ENCODE measurements at regions not wholly inside any gene's neighbourhood (a gene's known extent, or its start where the extent isn't known, plus 50 kb on each side); places are given as distances from the start of the nearest gene placed in this dataset.

DNA sequence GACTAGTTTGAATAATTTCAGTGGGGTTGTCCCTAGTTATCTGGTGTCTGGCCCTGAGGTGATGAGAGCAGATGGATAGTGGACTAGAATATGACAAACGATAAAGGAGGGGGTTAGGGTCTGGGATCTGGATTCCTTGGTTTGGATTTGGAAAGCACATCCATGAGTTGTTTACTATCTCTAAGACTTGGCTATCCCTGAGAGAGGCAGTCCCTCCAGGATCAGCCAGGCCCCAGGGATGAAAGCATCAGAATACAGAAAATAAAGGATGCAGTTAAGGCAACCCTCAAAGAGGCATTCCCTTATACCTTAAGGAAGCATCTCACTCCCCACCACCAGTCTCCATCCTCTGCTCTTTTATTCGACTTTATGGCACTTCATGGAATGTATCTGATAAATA, 230.7 kb downstream of the NHLRC3 start:
- no peak for ATAC-seq
- intact Hi-C loops (cut with DNase I, micrococcal nuclease) = no loop called here
- DNase-seq = no peak

DNA sequence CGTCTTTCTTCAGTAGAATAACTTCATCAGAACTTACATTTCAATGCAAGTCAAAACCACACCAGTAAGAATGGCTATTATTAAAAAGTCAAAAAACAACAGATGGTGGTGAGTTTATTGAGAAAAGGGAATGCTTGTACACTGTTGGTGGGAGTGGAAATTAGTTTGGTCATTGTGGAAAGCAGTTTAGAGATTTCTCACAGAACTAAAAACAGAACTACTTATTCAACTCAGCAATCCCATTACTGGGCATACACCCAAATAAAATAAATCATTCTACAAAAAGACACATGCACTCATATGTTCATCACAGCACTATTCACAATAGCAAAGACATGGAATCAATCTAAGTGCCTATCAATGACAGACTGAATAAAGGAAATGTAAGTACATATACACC, 231.2 kb downstream of the NHLRC3 start:
- DNase-seq (no peak), ATAC-seq (no peak)
- intact Hi-C loops (cut with DNase I, micrococcal nuclease) = no loop called here

DNA sequence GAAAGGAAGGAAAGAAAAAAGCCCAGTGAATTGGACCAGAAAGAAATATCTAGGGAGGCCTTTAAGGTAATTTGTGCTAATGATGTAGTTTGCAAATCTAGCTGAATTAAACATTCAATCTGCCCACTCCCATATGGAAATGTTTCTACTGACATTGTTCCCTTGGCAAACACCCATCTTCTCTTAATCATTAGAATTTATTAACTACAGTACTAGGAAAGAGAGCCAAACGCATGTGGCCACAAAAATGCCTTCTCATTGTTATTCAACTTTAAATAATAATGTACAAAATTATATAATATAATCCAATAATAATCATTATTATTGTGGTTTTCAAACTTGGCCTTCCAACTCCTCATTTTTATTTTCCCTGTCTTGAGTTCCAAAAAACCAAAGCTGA, 234.7 kb downstream of the NHLRC3 start:
- intact Hi-C loops (cut with DNase I, micrococcal nuclease) = loop anchor here in 1 of 2 donors (10.0 kb wide), 1 partner anchor 342 kb away; no protein-coding TSS in a partner anchor
- ATAC-seq (no peak), DNase-seq (no peak)

DNA sequence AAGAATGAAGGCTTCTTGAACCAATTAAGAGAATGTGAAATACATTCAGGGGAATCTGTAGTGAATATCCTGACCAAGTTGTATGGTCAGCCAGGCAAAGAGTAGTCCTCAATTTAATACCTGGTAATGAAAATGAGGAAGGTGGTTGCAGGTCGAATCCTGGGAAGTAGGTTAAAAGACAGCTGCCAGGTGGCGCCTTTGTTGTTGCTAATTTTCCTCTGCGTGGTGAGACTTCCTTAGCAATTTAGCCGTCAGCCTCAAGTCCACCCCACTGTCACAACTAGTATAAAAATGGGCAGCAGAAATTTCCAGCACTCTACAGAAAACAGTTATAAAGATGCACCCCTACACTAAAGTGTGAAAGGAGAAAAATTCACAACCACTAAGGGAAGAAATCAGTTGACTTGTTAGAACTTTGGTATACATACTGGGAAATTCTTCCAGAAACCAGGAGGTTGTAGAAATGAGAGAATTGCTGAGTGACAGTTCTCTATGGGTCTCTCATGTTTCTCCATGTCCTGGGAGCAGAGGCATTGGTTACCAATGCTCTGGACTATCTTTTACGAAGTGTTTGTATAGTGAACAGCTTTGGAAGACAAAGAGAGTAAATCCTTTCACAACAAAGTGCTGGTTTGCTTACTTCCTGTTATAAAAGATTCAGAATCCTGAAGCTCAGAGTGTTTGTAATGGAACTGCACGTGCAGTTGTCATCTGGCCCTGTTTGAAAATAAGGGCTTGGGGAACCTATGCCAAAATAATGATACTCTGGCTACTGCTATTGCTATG, 235.9 kb downstream of the NHLRC3 start:
- peak; percentile 73 for ATAC-seq
- intact Hi-C loops (cut with DNase I, micrococcal nuclease) = loop anchor here in 1 of 2 donors (10.0 kb wide), 1 partner anchor 341 kb away; no protein-coding TSS in a partner anchor
- peak in 1 of 2 donors; percentile 23 for DNase-seq

DNA sequence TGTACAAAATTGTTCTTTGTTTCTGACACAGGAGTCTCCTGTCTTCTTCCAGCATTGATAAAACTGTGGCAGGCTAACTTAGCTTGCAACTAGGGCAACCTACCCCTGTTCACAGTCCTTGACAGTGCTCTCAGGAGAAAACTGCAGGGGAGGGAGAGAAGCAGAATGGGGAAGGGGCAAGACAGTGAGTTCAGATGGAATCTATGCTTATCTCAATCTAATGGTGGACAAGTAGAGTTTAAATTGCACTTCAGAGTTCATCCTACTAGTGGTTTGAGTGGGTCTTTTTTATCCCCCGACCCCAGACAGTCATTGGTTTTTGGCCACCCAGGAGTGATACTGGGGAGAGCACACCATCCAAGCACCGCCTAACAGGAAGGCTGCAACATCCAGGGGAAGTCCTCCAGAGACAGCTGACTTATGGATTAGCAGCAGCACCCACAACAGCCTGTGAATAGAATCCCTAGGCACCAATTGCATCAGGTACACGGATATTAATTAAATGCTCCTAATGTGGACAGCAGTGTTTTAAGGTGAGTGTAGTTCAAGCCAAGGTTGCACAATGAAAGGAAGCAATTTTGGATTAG, 236.6 kb downstream of the NHLRC3 start:
- intact Hi-C loops (cut with DNase I, micrococcal nuclease) = loop anchor here in 1 of 2 donors (10.0 kb wide), 1 partner anchor 340 kb away; no protein-coding TSS in a partner anchor
- ATAC-seq = no peak
- no peak for DNase-seq

DNA sequence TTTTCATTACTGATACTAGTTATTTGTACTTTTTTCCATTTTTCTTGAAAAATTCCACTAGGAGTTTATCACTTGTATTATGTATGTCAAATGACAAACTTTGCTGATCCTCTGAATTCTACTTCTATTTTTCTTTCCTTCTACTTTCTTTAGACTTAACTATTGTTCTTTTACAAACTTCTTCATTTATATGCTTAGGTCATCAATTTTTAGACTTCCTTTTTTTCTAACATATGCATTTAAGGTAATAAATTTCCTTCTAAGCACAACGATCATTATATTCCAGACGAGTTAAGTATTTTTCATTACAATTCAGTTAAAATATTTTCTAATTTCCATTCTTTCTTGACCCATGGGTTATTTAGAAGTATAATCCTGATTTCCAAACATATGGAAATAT, 240.8 kb downstream of the NHLRC3 start:
- ATAC-seq (no peak), DNase-seq (no peak)
- intact Hi-C loops (cut with DNase I, micrococcal nuclease) = loop anchor here in 1 of 2 donors (10.0 kb wide), 1 partner anchor 336 kb away; no protein-coding TSS in a partner anchor

DNA sequence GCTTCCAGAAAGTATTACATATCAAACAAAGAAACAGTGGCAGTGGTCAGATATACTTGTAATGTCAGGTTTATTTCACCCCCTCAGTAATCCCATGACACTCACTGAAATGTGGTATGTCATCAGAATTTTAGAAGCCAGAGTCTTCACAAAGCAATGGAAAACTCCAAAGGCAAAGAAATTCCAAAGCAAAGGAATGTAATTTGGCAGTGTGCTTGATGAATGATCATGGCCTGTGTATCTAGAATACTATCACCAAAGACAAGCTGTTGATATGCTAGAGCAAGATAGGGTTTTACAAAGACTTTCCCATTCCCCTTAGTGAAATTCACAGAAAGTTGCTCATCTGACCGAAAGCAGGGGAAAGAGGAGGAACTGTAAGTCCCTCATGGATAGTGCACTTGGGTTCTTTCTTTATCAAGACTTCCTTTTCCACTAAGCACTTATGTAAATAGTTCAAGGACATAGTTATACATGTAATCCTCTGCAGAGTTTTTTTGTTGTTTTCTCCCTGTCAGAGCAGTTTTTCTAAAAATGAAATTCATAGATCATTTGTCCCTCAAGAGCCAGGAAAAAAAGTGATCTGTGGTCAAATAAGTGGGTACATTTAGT, 243.4 kb downstream of the NHLRC3 start:
- intact Hi-C loops (cut with DNase I, micrococcal nuclease) = no loop called here
- ATAC-seq (no peak), DNase-seq (no peak)

DNA sequence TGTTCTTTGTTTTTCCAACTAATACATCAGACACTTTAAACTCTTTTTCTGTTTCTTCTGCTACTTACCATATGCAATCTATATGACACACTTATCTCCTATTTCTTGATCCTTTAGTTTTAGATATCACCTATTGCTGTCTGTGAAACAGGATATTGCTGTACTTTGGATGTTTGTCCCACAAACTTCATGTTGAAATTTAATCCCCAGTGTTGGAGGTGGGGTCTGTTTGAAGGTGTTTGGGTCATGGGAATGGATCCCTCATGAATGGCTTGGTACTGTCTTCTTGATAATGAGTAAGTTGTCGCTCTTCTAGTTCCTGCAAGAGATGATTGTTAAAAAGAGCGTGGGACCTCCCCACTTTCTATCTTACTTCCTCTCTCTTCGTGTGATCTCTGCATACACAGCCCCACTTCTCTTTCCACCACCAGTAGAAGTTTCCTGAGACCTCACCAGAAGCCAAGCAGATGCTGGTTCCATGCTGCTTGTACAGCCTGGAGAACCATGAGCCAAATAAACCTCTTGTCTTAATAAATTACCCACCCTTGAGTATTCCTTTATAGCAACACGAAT, 244.2 kb downstream of the NHLRC3 start:
- intact Hi-C loops (cut with DNase I, micrococcal nuclease) = no loop called here
- no peak for DNase-seq
- ATAC-seq = no peak

DNA sequence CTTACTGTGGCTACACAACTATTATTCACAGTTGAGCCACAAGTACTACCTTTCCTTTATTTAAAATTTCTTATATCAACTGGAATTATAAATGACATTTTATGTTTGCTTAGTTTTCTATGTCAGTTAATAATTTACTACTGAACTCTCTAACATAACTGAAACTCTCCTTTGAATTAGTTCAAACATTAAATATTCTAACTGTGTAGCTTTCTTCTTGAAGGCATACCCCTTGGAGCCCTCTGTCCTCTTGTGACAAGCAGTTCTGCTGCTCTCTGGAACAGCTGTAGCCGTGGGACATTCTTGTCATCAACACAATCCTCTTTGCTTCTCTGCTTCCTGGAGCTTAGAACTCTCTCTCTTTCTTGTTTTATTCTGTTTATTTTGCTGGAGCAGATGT, 244.8 kb downstream of the NHLRC3 start:
- intact Hi-C loops (cut with DNase I, micrococcal nuclease) = no loop called here
- no peak for DNase-seq
- peak; percentile 35 for ATAC-seq

DNA sequence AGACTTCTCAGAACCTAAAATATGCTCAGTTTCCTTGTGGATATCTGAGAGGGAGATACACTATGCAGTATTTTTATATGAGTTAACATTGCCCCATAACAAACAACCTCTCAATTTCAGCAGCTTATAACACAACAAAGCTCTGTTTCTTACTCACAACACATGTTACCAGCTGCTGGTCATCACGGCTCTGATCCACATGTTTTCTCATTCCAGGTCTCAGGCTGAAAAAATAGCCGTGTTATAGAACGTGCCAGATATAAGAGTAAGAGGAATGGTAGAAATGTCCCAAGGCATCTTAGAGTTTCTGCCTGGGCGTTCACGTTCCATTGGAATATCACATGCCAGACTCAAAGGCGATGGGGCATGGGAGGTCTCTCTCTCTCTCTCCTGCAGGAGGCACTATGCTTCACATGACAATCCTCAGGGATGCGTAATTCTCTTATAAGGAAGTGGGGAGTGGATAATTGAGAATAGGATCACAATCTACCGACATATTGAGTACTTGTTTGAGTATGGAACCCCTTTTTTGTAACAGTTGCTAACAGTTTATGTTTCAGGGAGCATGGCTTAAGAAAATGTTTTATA, 246.6 kb downstream of the NHLRC3 start:
- no peak for ATAC-seq
- intact Hi-C loops (cut with DNase I, micrococcal nuclease) = no loop called here

More for the DNA sequence above, 246.6 kb downstream of the NHLRC3 start:
- DNase-seq = no peak
